Ureter (tissue), 1 donor: ENCODE measurements at regions not wholly inside any gene's neighbourhood (a gene's known extent, or its start where the extent isn't known, plus 50 kb on each side); places are given as distances from the start of the nearest gene placed in this dataset.

ENCODE experiments used
- DNase-seq: peaks from one replicate; pipeline ENCODE4 v3.0.0-alpha.2; 2020; ENCODE audit warnings: low spot score
- donor health status: DM: yes; HTN: yes; CAD: no.

- DNase-seq: no peak
These were observed 244.0 kb upstream of the TPM1 start for GRCh38 chr15:62798536-62798935.

GRCh38 chr15:62799037-62799436, 243.5 kb upstream of the TPM1 start:
- DNase-seq: no peak

GRCh38 chr15:62799919-62800318, 242.6 kb upstream of the TPM1 start:
- DNase-seq: no peak

- no peak for DNase-seq
These were observed 239.9 kb upstream of the TPM1 start for GRCh38 chr15:62802612-62803011.

- DNase-seq: no peak
These were observed 238.6 kb upstream of the TPM1 start for GRCh38 chr15:62803856-62804400.

GRCh38 chr15:62805502-62805901, 237.0 kb upstream of the TPM1 start:
- no peak for DNase-seq

- DNase-seq: no peak
These were observed 234.9 kb upstream of the TPM1 start for GRCh38 chr15:62807539-62808130.

GRCh38 chr15:62809115-62809967, 233.2 kb upstream of the TPM1 start:
- no peak for DNase-seq

GRCh38 chr15:62809968-62810260, 232.6 kb upstream of the TPM1 start:
- no peak for DNase-seq

- DNase-seq: no peak
These were observed 230.1 kb upstream of the TPM1 start for GRCh38 chr15:62812515-62812835.

GRCh38 chr15:62816342-62817069, 226.0 kb upstream of the TPM1 start:
- DNase-seq: no peak

- no peak for DNase-seq
These were observed 223.9 kb upstream of the TPM1 start for GRCh38 chr15:62818691-62819090.

GRCh38 chr15:62821384-62822131, 221.0 kb upstream of the TPM1 start:
- DNase-seq: no peak

GRCh38 chr15:62822228-62822627, 220.3 kb upstream of the TPM1 start:
- no peak for DNase-seq

- no peak for DNase-seq
These were observed 219.0 kb upstream of the TPM1 start for GRCh38 chr15:62823561-62823960.

GRCh38 chr15:62824111-62825015, 218.2 kb upstream of the TPM1 start:
- no peak for DNase-seq

GRCh38 chr15:62825191-62825590, 217.4 kb upstream of the TPM1 start:
- DNase-seq: no peak

- no peak for DNase-seq
These were observed 216.0 kb upstream of the TPM1 start for GRCh38 chr15:62826561-62826960.

GRCh38 chr15:62828364-62828763, 214.2 kb upstream of the TPM1 start:
- no peak for DNase-seq

GRCh38 chr15:62832231-62832630, 210.3 kb upstream of the TPM1 start:
- no peak for DNase-seq

- DNase-seq: no peak
These were observed 208.9 kb upstream of the TPM1 start for GRCh38 chr15:62833646-62834045.
